ENCODE measurements at regions not wholly inside any gene's neighbourhood (a gene's known extent, or its start where the extent isn't known, plus 50 kb on each side); places are given as distances from the start of the nearest gene placed in this dataset.

GRCh38 chr5:153367466-153367865 lies 123.0 kb upstream of the GRIA1 start (continued):
- TF ChIP-seq ZNF592 (IDR thresholded peaks at IDR 0.05) (no peak), PAX8 (IDR thresholded peaks at IDR 0.05) (no peak), IRF5 (IDR thresholded peaks at IDR 0.05; ENCODE audit: borderline replicate concordance) (no peak), ZNF217 (IDR thresholded peaks at IDR 0.05) (no peak), ZBTB40 (IDR thresholded peaks at IDR 0.05; ENCODE audit: borderline replicate concordance) (no peak), NR2C1 (IDR thresholded peaks at IDR 0.05) (no peak), ATF3 (IDR thresholded peaks at IDR 0.05; ENCODE audit: borderline replicate concordance, extremely low read depth, low read depth, low read length) (no peak), RELA (IDR thresholded peaks at IDR 0.05; ENCODE audit: borderline replicate concordance, partially characterized antibody) (no peak)
